HepG2 (cell line): ENCODE measurements at regions not wholly inside any gene's neighbourhood (a gene's known extent, or its start where the extent isn't known, plus 50 kb on each side); places are given as distances from the start of the nearest gene placed in this dataset.

Source experiments
- BRF2 ChIP-seq: sonication (generic); formaldehyde crosslinking; IDR thresholded peaks from 2 replicates; pipeline ENCODE4 v1.8.1; 2022; ENCODE audit warnings: mild to moderate bottlenecking, missing genetic modification reagents
- CEBPG ChIP-seq: IDR thresholded peaks from 2 replicates; pipeline ENCODE4 v1.6.1; 2016
- CREB1 ChIP-seq, 2 experiments: fragments of 450-650 bp in 1 of 2; IDR thresholded peaks; 2 replicates each; pipeline ENCODE4 v1.6.1; 2016 to 2017; ENCODE audit warnings: control low read depth in 1 of 2, mild to moderate bottlenecking in 1 of 2, missing compliant biosample characterization in 1 of 2, missing genetic modification characterization in 1 of 2
- CTCF ChIP-seq: sonication (generic); formaldehyde crosslinking; IDR thresholded peaks from 2 replicates; pipeline ENCODE4 v1.5.0; 2020; ENCODE audit warnings: mild to moderate bottlenecking, missing genetic modification reagents, moderate library complexity
- HMG20B ChIP-seq: conservative IDR thresholded peaks from 2 replicates; pipeline ENCODE4 v1.6.1; 2016; ENCODE audit warnings: missing genetic modification reagents, missing compliant biosample characterization
- HNF4A ChIP-seq: sonication (generic); formaldehyde crosslinking; IDR thresholded peaks from 2 replicates; pipeline ENCODE4 v1.4.0; 2020; ENCODE audit warnings: missing genetic modification reagents
- HOXA9 ChIP-seq: sonication (generic); formaldehyde crosslinking; IDR thresholded peaks from 2 replicates; pipeline ENCODE4 v1.8.1; 2022; ENCODE audit warnings: missing genetic modification reagents, mild to moderate bottlenecking, moderate library complexity, borderline replicate concordance
- MXI1 ChIP-seq: IDR thresholded peaks from 3 replicates; pipeline ENCODE4 v1.6.1; 2012; ENCODE audit warnings: low read depth, low read length, inconsistent platforms, borderline replicate concordance
- NCOA2 ChIP-seq: sonication (generic); formaldehyde crosslinking; IDR thresholded peaks from 2 replicates; pipeline ENCODE4 v1.8.0; 2022; ENCODE audit warnings: inconsistent platforms
- ZBTB21 ChIP-seq: sonication (generic); formaldehyde crosslinking; IDR thresholded peaks from 2 replicates; pipeline ENCODE4 v1.4.0; 2020; ENCODE audit warnings: missing genetic modification reagents
- ZBTB34 ChIP-seq: sonication (generic); formaldehyde crosslinking; IDR thresholded peaks from 2 replicates; pipeline ENCODE4 v1.8.0; 2022; ENCODE audit warnings: mild to moderate bottlenecking, missing genetic modification reagents
- ZNF331 ChIP-seq: sonication (generic); formaldehyde crosslinking; IDR thresholded peaks from 2 replicates; pipeline ENCODE4 v1.4.0; 2020; ENCODE audit warnings: missing genetic modification reagents
- ZNF543 ChIP-seq: sonication (generic); formaldehyde crosslinking; IDR thresholded peaks from 2 replicates; pipeline ENCODE4 v1.4.0; 2020; ENCODE audit warnings: mild to moderate bottlenecking, missing genetic modification reagents
- TF ChIP-seq, protein P1 (sequence below): IDR thresholded peaks from 2 replicates; pipeline ENCODE4 v1.6.1; 2016
- TF ChIP-seq, protein P2 (sequence below): sonication (generic); formaldehyde crosslinking; conservative IDR thresholded peaks from 2 replicates; pipeline ENCODE4 v1.4.0; 2020; ENCODE audit warnings: missing genetic modification reagents
- TF ChIP-seq, protein P3 (sequence below): sonication (generic); formaldehyde crosslinking; IDR thresholded peaks from 2 replicates; pipeline ENCODE4 v1.9.0; 2021; ENCODE audit warnings: mild to moderate bottlenecking, missing genetic modification reagents

GRCh38 chr5:110109667-110110066, 419.9 kb downstream of the MAN2A1 start (continued):
- TF ChIP-seq ZBTB34 (CRISPR knock-in tag) (no peak), BRF2 (no peak), ZNF331 (CRISPR knock-in tag) (0 out of 2 replicates have a peak, but pooled peaks have one; percentile 29), NCOA2 (CRISPR knock-in tag) (no peak), CEBPG (CRISPR knock-in tag) (peak; percentile 84), ZBTB21 (CRISPR knock-in tag) (no peak), HOXA9 (CRISPR knock-in tag) (no peak), HMG20B (CRISPR knock-in tag) (no peak), ZNF543 (no peak), CTCF (CRISPR knock-in tag) (no peak), HNF4A (CRISPR knock-in tag) (peak; percentile 69), MXI1 (no peak), CREB1 (IDR thresholded peaks at IDR 0.05) (no peak), CREB1 (CRISPR knock-in tag; IDR thresholded peaks at IDR 0.05) (no peak)
- TF ChIP-seq, protein P1, sequence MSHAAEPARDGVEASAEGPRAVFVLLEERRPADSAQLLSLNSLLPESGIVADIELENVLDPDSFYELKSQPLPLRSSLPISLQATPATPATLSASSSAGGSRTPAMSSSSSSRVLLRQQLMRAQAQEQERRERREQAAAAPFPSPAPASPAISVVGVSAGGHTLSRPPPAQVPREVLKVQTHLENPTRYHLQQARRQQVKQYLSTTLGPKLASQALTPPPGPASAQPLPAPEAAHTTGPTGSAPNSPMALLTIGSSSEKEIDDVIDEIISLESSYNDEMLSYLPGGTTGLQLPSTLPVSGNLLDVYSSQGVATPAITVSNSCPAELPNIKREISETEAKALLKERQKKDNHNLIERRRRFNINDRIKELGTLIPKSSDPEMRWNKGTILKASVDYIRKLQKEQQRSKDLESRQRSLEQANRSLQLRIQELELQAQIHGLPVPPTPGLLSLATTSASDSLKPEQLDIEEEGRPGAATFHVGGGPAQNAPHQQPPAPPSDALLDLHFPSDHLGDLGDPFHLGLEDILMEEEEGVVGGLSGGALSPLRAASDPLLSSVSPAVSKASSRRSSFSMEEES (CRISPR knock-in tag): peak; percentile 55; the same call in 1 of the 2 replicates
- TF ChIP-seq, protein P2, sequence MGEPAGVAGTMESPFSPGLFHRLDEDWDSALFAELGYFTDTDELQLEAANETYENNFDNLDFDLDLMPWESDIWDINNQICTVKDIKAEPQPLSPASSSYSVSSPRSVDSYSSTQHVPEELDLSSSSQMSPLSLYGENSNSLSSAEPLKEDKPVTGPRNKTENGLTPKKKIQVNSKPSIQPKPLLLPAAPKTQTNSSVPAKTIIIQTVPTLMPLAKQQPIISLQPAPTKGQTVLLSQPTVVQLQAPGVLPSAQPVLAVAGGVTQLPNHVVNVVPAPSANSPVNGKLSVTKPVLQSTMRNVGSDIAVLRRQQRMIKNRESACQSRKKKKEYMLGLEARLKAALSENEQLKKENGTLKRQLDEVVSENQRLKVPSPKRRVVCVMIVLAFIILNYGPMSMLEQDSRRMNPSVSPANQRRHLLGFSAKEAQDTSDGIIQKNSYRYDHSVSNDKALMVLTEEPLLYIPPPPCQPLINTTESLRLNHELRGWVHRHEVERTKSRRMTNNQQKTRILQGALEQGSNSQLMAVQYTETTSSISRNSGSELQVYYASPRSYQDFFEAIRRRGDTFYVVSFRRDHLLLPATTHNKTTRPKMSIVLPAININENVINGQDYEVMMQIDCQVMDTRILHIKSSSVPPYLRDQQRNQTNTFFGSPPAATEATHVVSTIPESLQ (CRISPR knock-in tag): no peak
- TF ChIP-seq, protein P3, sequence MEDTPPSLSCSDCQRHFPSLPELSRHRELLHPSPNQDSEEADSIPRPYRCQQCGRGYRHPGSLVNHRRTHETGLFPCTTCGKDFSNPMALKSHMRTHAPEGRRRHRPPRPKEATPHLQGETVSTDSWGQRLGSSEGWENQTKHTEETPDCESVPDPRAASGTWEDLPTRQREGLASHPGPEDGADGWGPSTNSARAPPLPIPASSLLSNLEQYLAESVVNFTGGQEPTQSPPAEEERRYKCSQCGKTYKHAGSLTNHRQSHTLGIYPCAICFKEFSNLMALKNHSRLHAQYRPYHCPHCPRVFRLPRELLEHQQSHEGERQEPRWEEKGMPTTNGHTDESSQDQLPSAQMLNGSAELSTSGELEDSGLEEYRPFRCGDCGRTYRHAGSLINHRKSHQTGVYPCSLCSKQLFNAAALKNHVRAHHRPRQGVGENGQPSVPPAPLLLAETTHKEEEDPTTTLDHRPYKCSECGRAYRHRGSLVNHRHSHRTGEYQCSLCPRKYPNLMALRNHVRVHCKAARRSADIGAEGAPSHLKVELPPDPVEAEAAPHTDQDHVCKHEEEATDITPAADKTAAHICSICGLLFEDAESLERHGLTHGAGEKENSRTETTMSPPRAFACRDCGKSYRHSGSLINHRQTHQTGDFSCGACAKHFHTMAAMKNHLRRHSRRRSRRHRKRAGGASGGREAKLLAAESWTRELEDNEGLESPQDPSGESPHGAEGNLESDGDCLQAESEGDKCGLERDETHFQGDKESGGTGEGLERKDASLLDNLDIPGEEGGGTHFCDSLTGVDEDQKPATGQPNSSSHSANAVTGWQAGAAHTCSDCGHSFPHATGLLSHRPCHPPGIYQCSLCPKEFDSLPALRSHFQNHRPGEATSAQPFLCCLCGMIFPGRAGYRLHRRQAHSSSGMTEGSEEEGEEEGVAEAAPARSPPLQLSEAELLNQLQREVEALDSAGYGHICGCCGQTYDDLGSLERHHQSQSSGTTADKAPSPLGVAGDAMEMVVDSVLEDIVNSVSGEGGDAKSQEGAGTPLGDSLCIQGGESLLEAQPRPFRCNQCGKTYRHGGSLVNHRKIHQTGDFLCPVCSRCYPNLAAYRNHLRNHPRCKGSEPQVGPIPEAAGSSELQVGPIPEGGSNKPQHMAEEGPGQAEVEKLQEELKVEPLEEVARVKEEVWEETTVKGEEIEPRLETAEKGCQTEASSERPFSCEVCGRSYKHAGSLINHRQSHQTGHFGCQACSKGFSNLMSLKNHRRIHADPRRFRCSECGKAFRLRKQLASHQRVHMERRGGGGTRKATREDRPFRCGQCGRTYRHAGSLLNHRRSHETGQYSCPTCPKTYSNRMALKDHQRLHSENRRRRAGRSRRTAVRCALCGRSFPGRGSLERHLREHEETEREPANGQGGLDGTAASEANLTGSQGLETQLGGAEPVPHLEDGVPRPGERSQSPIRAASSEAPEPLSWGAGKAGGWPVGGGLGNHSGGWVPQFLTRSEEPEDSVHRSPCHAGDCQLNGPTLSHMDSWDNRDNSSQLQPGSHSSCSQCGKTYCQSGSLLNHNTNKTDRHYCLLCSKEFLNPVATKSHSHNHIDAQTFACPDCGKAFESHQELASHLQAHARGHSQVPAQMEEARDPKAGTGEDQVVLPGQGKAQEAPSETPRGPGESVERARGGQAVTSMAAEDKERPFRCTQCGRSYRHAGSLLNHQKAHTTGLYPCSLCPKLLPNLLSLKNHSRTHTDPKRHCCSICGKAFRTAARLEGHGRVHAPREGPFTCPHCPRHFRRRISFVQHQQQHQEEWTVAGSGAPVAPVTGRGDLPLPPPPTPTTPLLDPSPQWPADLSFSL: no peak
